Fibroblast of lung (primary cell): ENCODE measurements at regions not wholly inside any gene's neighbourhood (a gene's known extent, or its start where the extent isn't known, plus 50 kb on each side); places are given as distances from the start of the nearest gene placed in this dataset.

Source experiments
- EZH2 ChIP-seq: IDR thresholded peaks from 2 replicates; pipeline ENCODE4 v1.5.1; 2012; ENCODE audit warnings: low read length, control low read depth, mild to moderate bottlenecking; ENCODE audit errors: missing control alignments
- TF ChIP-seq, protein P1 (sequence below), 2 donors: IDR thresholded peaks in 1 of 2; conservative IDR thresholded peaks in 1 of 2; 1 replicate in 1 of 2; 2 replicates in 1 of 2; pipeline ENCODE4 v1.5.1; 2011 to 2012; ENCODE audit warnings: low read length in 2 of 2, control low read depth in 1 of 2, inconsistent platforms in 1 of 2, low read depth in 1 of 2, mild to moderate bottlenecking in 1 of 2

- TF ChIP-seq EZH2 = no peak
- TF ChIP-seq, protein P1, sequence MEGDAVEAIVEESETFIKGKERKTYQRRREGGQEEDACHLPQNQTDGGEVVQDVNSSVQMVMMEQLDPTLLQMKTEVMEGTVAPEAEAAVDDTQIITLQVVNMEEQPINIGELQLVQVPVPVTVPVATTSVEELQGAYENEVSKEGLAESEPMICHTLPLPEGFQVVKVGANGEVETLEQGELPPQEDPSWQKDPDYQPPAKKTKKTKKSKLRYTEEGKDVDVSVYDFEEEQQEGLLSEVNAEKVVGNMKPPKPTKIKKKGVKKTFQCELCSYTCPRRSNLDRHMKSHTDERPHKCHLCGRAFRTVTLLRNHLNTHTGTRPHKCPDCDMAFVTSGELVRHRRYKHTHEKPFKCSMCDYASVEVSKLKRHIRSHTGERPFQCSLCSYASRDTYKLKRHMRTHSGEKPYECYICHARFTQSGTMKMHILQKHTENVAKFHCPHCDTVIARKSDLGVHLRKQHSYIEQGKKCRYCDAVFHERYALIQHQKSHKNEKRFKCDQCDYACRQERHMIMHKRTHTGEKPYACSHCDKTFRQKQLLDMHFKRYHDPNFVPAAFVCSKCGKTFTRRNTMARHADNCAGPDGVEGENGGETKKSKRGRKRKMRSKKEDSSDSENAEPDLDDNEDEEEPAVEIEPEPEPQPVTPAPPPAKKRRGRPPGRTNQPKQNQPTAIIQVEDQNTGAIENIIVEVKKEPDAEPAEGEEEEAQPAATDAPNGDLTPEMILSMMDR (conservative IDR thresholded peaks at IDR 0.05 in 1 of 2, IDR thresholded peaks at IDR 0.05 in 1 of 2; ENCODE audit: low read depth in 1 of 2, low read length in 2 of 2) = no peak
Observed at GRCh38 chr22:49116486-49117120, 711.1 kb downstream of the BRD1 start.
